Activated T-cell treated with anti-CD3 and anti-CD28 coated beads, Interleukin-2, amount 50 U/mL, for 24 hours (primary cell): ENCODE measurements at regions not wholly inside any gene's neighbourhood (a gene's known extent, or its start where the extent isn't known, plus 50 kb on each side); places are given as distances from the start of the nearest gene placed in this dataset.

Experiments used
- DNase-seq: peaks from one replicate; pipeline ENCODE4 v3.0.0-alpha.2; 2020
- H3K27ac Mint-ChIP-seq: 2 replicates; pipeline ENCODE4 v1.8.0; 2020; ENCODE audit warnings: mild to moderate bottlenecking, mixed read lengths
- H3K27me3 Mint-ChIP-seq: 2 replicates; pipeline ENCODE4 v1.8.0; 2020; ENCODE audit warnings: mixed read lengths
- H3K36me3 Mint-ChIP-seq: 2 replicates; pipeline ENCODE4 v1.8.0; 2020; ENCODE audit warnings: low read depth, mixed read lengths
- H3K4me1 Mint-ChIP-seq: 2 replicates; pipeline ENCODE4 v1.8.0; 2020; ENCODE audit warnings: low read depth, mixed read lengths
- H3K4me3 Mint-ChIP-seq: 2 replicates; pipeline ENCODE4 v1.8.0; 2020; ENCODE audit warnings: mild to moderate bottlenecking, moderate library complexity, mixed read lengths
- H3K9me3 Mint-ChIP-seq: 2 replicates; pipeline ENCODE4 v1.8.0; 2020; ENCODE audit warnings: mixed read lengths

- no peak overlapping the region for H3K4me3 Mint-ChIP-seq
- no peaks in the 10 kb centered on the region for H3K9me3 Mint-ChIP-seq
- DNase-seq: no peak
- no peaks in the 10 kb centered on the region for H3K27me3 Mint-ChIP-seq
- H3K4me1 Mint-ChIP-seq: no peaks in the 10 kb centered on the region
- H3K27ac Mint-ChIP-seq: no peak overlapping the region
- H3K36me3 Mint-ChIP-seq: no peaks in the 10 kb centered on the region
Observed at GRCh38 chr19:28196101-28196500, 1016.9 kb downstream of the UQCRFS1 start.

- H3K27ac Mint-ChIP-seq: no peak overlapping the region
- no peaks in the 10 kb centered on the region for H3K4me1 Mint-ChIP-seq
- DNase-seq: no peak
- H3K4me3 Mint-ChIP-seq: no peak overlapping the region
- no peaks in the 10 kb centered on the region for H3K36me3 Mint-ChIP-seq
- no peaks in the 10 kb centered on the region for H3K27me3 Mint-ChIP-seq
- H3K9me3 Mint-ChIP-seq: peaks cover 12% of the 10 kb centered on the region
Observed at GRCh38 chr19:28185646-28186045, 1027.3 kb downstream of the UQCRFS1 start.

GRCh38 chr19:28184997-28185396, 1028.0 kb downstream of the UQCRFS1 start:
- no peak overlapping the region for H3K4me3 Mint-ChIP-seq
- no peaks in the 10 kb centered on the region for H3K36me3 Mint-ChIP-seq
- H3K9me3 Mint-ChIP-seq: peaks cover 10% of the 10 kb centered on the region
- no peak overlapping the region for H3K27ac Mint-ChIP-seq
- H3K27me3 Mint-ChIP-seq: no peaks in the 10 kb centered on the region
- DNase-seq: no peak
- no peaks in the 10 kb centered on the region for H3K4me1 Mint-ChIP-seq

GRCh38 chr19:28176193-28176592, 1036.8 kb downstream of the UQCRFS1 start:
- Mint-ChIP-seq H3K27me3 (no peaks in the 10 kb centered on the region), H3K4me1 (no peaks in the 10 kb centered on the region), H3K36me3 (no peaks in the 10 kb centered on the region), H3K27ac (no peak overlapping the region), H3K4me3 (no peak overlapping the region), H3K9me3 (peaks cover 32% of the 10 kb centered on the region)
- no peak for DNase-seq

- Mint-ChIP-seq H3K36me3 (no peaks in the 10 kb centered on the region), H3K27ac (no peak overlapping the region), H3K9me3 (peaks cover 27% of the 10 kb centered on the region), H3K4me1 (no peaks in the 10 kb centered on the region), H3K27me3 (no peaks in the 10 kb centered on the region), H3K4me3 (no peak overlapping the region)
- DNase-seq: no peak
Observed at GRCh38 chr19:28171983-28172382, 1041.0 kb downstream of the UQCRFS1 start.

GRCh38 chr19:28170066-28170465, 1042.9 kb downstream of the UQCRFS1 start:
- Mint-ChIP-seq H3K9me3 (peaks cover 12% of the 10 kb centered on the region), H3K4me1 (no peaks in the 10 kb centered on the region), H3K36me3 (no peaks in the 10 kb centered on the region), H3K27ac (no peak overlapping the region), H3K27me3 (no peaks in the 10 kb centered on the region), H3K4me3 (no peak overlapping the region)
- DNase-seq: no peak

GRCh38 chr19:28169168-28169887, 1043.6 kb downstream of the UQCRFS1 start:
- Mint-ChIP-seq H3K4me3 (no peak overlapping the region), H3K27me3 (no peaks in the 10 kb centered on the region), H3K27ac (no peak overlapping the region), H3K9me3 (peaks cover 12% of the 10 kb centered on the region), H3K36me3 (no peaks in the 10 kb centered on the region), H3K4me1 (no peaks in the 10 kb centered on the region)
- DNase-seq: no peak

- no peak for DNase-seq
- Mint-ChIP-seq H3K36me3 (no peaks in the 10 kb centered on the region), H3K27ac (no peak overlapping the region), H3K27me3 (no peaks in the 10 kb centered on the region), H3K4me1 (no peaks in the 10 kb centered on the region), H3K4me3 (no peak overlapping the region), H3K9me3 (peaks cover 12% of the 10 kb centered on the region)
Observed at GRCh38 chr19:28168557-28168956, 1044.4 kb downstream of the UQCRFS1 start.

- no peak overlapping the region for H3K4me3 Mint-ChIP-seq
- H3K36me3 Mint-ChIP-seq: no peaks in the 10 kb centered on the region
- peaks cover 4% of the 10 kb centered on the region for H3K9me3 Mint-ChIP-seq
Observed at GRCh38 chr19:28166025-28166424, 1046.9 kb downstream of the UQCRFS1 start.

GRCh38 chr19:28164214-28164613, 1048.7 kb downstream of the UQCRFS1 start:
- no peak overlapping the region for H3K27ac Mint-ChIP-seq
- no peaks in the 10 kb centered on the region for H3K36me3 Mint-ChIP-seq
- H3K27me3 Mint-ChIP-seq: no peaks in the 10 kb centered on the region
- no peak overlapping the region for H3K4me3 Mint-ChIP-seq
- no peaks in the 10 kb centered on the region for H3K4me1 Mint-ChIP-seq
- DNase-seq: no peak
- peaks cover 6% of the 10 kb centered on the region for H3K9me3 Mint-ChIP-seq

More at GRCh38 chr19:28166025-28166424, 1046.9 kb downstream of the UQCRFS1 start:
- no peaks in the 10 kb centered on the region for H3K4me1 Mint-ChIP-seq
- no peak for DNase-seq
- H3K27me3 Mint-ChIP-seq: no peaks in the 10 kb centered on the region
- no peak overlapping the region for H3K27ac Mint-ChIP-seq

- Mint-ChIP-seq H3K27ac (no peak overlapping the region), H3K36me3 (no peaks in the 10 kb centered on the region), H3K9me3 (peaks cover 14% of the 10 kb centered on the region)
Observed at GRCh38 chr19:28159065-28159464, 1053.9 kb downstream of the UQCRFS1 start.

GRCh38 chr19:28155265-28155664, 1057.7 kb downstream of the UQCRFS1 start:
- Mint-ChIP-seq H3K27me3 (no peaks in the 10 kb centered on the region), H3K4me1 (no peaks in the 10 kb centered on the region), H3K9me3 (peaks cover 12% of the 10 kb centered on the region), H3K27ac (no peak overlapping the region), H3K4me3 (no peak overlapping the region), H3K36me3 (no peaks in the 10 kb centered on the region)
- DNase-seq: no peak

More at GRCh38 chr19:28159065-28159464, 1053.9 kb downstream of the UQCRFS1 start:
- Mint-ChIP-seq H3K4me1 (no peaks in the 10 kb centered on the region), H3K27me3 (no peaks in the 10 kb centered on the region), H3K4me3 (no peak overlapping the region)
- no peak for DNase-seq

GRCh38 chr19:28154077-28154476, 1058.9 kb downstream of the UQCRFS1 start:
- Mint-ChIP-seq H3K27ac (no peak overlapping the region), H3K36me3 (no peaks in the 10 kb centered on the region), H3K4me3 (no peak overlapping the region), H3K27me3 (no peaks in the 10 kb centered on the region), H3K9me3 (peaks cover 9% of the 10 kb centered on the region), H3K4me1 (no peaks in the 10 kb centered on the region)
- DNase-seq: no peak

- Mint-ChIP-seq H3K4me3 (no peak overlapping the region), H3K27ac (no peak overlapping the region), H3K27me3 (no peaks in the 10 kb centered on the region), H3K36me3 (no peaks in the 10 kb centered on the region), H3K9me3 (peaks cover 2% of the 10 kb centered on the region), H3K4me1 (no peaks in the 10 kb centered on the region)
- no peak for DNase-seq
Observed at GRCh38 chr19:28153123-28153522, 1059.8 kb downstream of the UQCRFS1 start.

- no peak overlapping the region for H3K4me3 Mint-ChIP-seq
- no peaks in the 10 kb centered on the region for H3K9me3 Mint-ChIP-seq
- H3K4me1 Mint-ChIP-seq: no peaks in the 10 kb centered on the region
- H3K36me3 Mint-ChIP-seq: no peaks in the 10 kb centered on the region
- no peaks in the 10 kb centered on the region for H3K27me3 Mint-ChIP-seq
- H3K27ac Mint-ChIP-seq: no peak overlapping the region
- no peak for DNase-seq
Observed at GRCh38 chr19:28152195-28152594, 1060.8 kb downstream of the UQCRFS1 start.

- DNase-seq: no peak
- Mint-ChIP-seq H3K9me3 (peaks cover 5% of the 10 kb centered on the region), H3K4me3 (no peak overlapping the region), H3K27ac (no peak overlapping the region), H3K36me3 (no peaks in the 10 kb centered on the region), H3K4me1 (no peaks in the 10 kb centered on the region), H3K27me3 (no peaks in the 10 kb centered on the region)
Observed at GRCh38 chr19:28150129-28150528, 1062.8 kb downstream of the UQCRFS1 start.
